A673 (cell line): ENCODE measurements at regions not wholly inside any gene's neighbourhood (a gene's known extent, or its start where the extent isn't known, plus 50 kb on each side); places are given as distances from the start of the nearest gene placed in this dataset.
"Not testable (repeated sequence)": the region's sequence is repeated elsewhere in the genome, so short reads cannot be mapped to it uniquely, and the experiment has no call there.

ENCODE experiments used
- EZH2 ChIP-seq: fragments of 200-600 bp; sonication (generic); IDR thresholded peaks from 2 replicates; pipeline ENCODE4 v1.6.1; 2017; ENCODE audit warnings: borderline replicate concordance, low read depth, mild to moderate bottlenecking, mixed read lengths, antibody characterized with exemption, low read length; ENCODE audit not compliant: poor library complexity, severe bottlenecking
- TF ChIP-seq, protein P1 (sequence below): fragments of 300-800, 200-600 bp; sonication (generic); conservative IDR thresholded peaks from 2 replicates; pipeline ENCODE4 v1.5.1; 2017; ENCODE audit warnings: low read depth, mild to moderate bottlenecking, antibody characterized with exemption, low read length, moderate library complexity, mixed read lengths

DNA sequence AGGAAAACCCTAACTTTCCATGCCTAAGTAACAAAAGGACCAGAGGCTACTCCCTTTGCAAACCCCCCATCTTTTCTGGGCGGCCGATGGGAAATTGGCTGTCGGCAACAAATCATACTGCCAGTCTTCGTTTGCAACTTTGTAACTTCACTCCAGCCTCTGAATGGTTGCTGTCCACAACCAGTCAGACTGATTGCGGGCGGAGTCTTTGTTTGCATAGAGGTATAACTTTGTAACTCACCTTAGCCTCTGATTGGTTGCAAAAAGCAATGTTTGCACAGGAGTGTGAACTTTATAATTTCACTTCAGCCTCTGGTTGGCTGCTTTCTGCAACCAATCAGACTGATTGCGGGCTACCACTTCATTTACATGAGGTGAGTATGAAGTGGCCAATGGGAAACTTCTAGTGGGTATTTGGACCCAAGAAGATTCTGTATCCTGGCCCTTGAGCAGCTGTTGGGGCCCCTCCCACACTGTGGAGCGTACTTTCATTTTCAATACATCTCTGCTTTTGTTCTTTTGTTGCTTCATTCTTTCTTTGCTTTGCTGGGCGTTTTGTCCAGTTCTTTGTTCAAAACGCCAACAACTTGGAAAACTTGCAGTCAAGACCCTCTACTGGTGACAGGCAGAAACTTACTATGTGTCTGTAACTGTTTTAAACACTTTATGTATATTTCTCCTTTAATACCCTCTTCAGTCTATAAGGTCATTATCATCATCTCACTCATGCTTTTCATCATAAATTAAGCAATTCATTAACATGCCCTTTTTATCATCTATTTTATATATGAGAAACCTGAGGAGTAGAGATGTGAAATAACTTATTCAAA is 55.8 kb upstream of the PPP1R12A start:
- TF ChIP-seq, protein P1, sequence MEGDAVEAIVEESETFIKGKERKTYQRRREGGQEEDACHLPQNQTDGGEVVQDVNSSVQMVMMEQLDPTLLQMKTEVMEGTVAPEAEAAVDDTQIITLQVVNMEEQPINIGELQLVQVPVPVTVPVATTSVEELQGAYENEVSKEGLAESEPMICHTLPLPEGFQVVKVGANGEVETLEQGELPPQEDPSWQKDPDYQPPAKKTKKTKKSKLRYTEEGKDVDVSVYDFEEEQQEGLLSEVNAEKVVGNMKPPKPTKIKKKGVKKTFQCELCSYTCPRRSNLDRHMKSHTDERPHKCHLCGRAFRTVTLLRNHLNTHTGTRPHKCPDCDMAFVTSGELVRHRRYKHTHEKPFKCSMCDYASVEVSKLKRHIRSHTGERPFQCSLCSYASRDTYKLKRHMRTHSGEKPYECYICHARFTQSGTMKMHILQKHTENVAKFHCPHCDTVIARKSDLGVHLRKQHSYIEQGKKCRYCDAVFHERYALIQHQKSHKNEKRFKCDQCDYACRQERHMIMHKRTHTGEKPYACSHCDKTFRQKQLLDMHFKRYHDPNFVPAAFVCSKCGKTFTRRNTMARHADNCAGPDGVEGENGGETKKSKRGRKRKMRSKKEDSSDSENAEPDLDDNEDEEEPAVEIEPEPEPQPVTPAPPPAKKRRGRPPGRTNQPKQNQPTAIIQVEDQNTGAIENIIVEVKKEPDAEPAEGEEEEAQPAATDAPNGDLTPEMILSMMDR = not testable (repeated sequence)
- TF ChIP-seq EZH2 = not testable (repeated sequence)
